NCI-H2081 treated with DMSO at 0.1 percent for 48 hours (cell line): ENCODE measurements at regions not wholly inside any gene's neighbourhood (a gene's known extent, or its start where the extent isn't known, plus 50 kb on each side); places are given as distances from the start of the nearest gene placed in this dataset.
"Not testable (repeated sequence)": the region's sequence is repeated elsewhere in the genome, so short reads cannot be mapped to it uniquely, and the experiment has no call there.

Experiments
- DNase-seq: peaks from one replicate; lab custom pipeline; 2025; lab: John Stamatoyannopoulos, UW

- DNase-seq: no peak
Measured at GRCh38 chr4:63302078-63302477, 1107.2 kb downstream of the TECRL start.

GRCh38 chr4:63296773-63297172 lies 1112.5 kb downstream of the TECRL start:
- DNase-seq: no peak

GRCh38 chr4:63275491-63275890 lies 1133.8 kb downstream of the TECRL start:
- no peak for DNase-seq

- no peak for DNase-seq
Measured at GRCh38 chr4:63269156-63269555, 1140.1 kb downstream of the TECRL start.

GRCh38 chr4:63233671-63234070 lies 1175.6 kb downstream of the TECRL start:
- DNase-seq: no peak

- no peak for DNase-seq
Measured at GRCh38 chr4:63232058-63232457, 1177.2 kb downstream of the TECRL start.

- DNase-seq: no peak
Measured at GRCh38 chr4:63226229-63226628, 1183.0 kb downstream of the TECRL start.

GRCh38 chr4:63222466-63222865 lies 1186.8 kb downstream of the TECRL start:
- no peak for DNase-seq

- DNase-seq: no peak
Measured at GRCh38 chr4:63221477-63221876, 1187.8 kb downstream of the TECRL start.

GRCh38 chr4:63218856-63219255 lies 1190.4 kb downstream of the TECRL start:
- DNase-seq: no peak

GRCh38 chr4:63214076-63214475 lies 1195.2 kb downstream of the TECRL start:
- DNase-seq: no peak

- DNase-seq: no peak
Measured at GRCh38 chr4:63211776-63212479, 1197.3 kb downstream of the TECRL start.

GRCh38 chr4:63211375-63211774 lies 1197.9 kb downstream of the TECRL start:
- DNase-seq: no peak

GRCh38 chr4:63193029-63193428 lies 1216.2 kb downstream of the TECRL start:
- DNase-seq: not testable (repeated sequence)

- DNase-seq: no peak
Measured at GRCh38 chr4:63171341-63171740, 1237.9 kb downstream of the TECRL start.

GRCh38 chr4:63170923-63171322 lies 1238.3 kb downstream of the TECRL start:
- DNase-seq: no peak

- no peak for DNase-seq
Measured at GRCh38 chr4:63169836-63170235, 1239.4 kb downstream of the TECRL start.

- no peak for DNase-seq
Measured at GRCh38 chr4:63155561-63155960, 1253.7 kb downstream of the TECRL start.

- DNase-seq: no peak
Measured at GRCh38 chr4:63123441-63123840, 1285.8 kb downstream of the TECRL start.

GRCh38 chr4:63122955-63123354 lies 1286.3 kb downstream of the TECRL start:
- DNase-seq: no peak

GRCh38 chr4:63106600-63106999 lies 1302.7 kb downstream of the TECRL start:
- no peak for DNase-seq

GRCh38 chr4:63105839-63106238 lies 1303.4 kb downstream of the TECRL start:
- DNase-seq: no peak

- no peak for DNase-seq
Measured at GRCh38 chr4:63090641-63091040, 1318.6 kb downstream of the TECRL start.

GRCh38 chr4:63085091-63085490 lies 1324.2 kb downstream of the TECRL start:
- DNase-seq: no peak
